C4-2B (cell line): ENCODE measurements at regions not wholly inside any gene's neighbourhood (a gene's known extent, or its start where the extent isn't known, plus 50 kb on each side); places are given as distances from the start of the nearest gene placed in this dataset.
A peak's percentile ranks its signal among the peaks of the same experiment; 100 is the strongest.

ENCODE experiments used
- H3K27ac ChIP-seq: fragments of 450-650 bp; 2 replicates; pipeline ENCODE4 v1.5.1; 2017
- CTCF ChIP-seq: fragments of 450-650 bp; conservative IDR thresholded peaks from 2 replicates; pipeline ENCODE4 v1.5.1; 2017; ENCODE audit warnings: mild to moderate bottlenecking
- ZFX ChIP-seq: fragments of 450-650 bp; IDR thresholded peaks from 2 replicates; pipeline ENCODE4 v1.6.1; 2017

- H3K27ac ChIP-seq: no peak overlapping the region
- TF ChIP-seq ZFX (no peak), CTCF (no peak)
Measured at GRCh38 chr5:87686975-87687374, 274.2 kb upstream of the CCNH start.

GRCh38 chr5:87686018-87686417, 273.3 kb upstream of the CCNH start:
- TF ChIP-seq CTCF: no peak
- TF ChIP-seq ZFX: no peak
- H3K27ac ChIP-seq: peak overlapping the region; percentile 99

GRCh38 chr5:87674235-87674634, 261.5 kb upstream of the CCNH start:
- no peak for TF ChIP-seq CTCF
- no peak for TF ChIP-seq ZFX

DNA sequence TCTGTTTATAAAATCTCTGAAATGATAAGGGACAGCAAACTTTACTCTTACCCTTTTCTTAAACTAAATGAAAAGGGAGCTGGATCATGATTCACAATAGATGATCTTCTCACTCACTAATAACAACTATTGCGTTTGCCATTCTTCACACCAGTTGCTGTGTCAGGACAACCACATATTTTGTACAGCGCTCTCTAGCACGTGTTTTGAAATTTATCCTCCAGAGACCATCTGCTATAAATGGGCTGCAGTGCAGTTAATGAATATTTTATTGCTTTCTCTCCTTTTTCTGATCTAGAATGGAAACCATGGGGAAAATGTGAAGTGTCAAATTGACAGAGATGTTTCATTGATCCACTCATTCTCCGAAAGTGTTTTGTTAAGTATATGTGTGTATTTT, 258.4 kb upstream of the CCNH start:
- TF ChIP-seq ZFX: no peak
- TF ChIP-seq CTCF: no peak
- no peak overlapping the region for H3K27ac ChIP-seq

More at GRCh38 chr5:87674235-87674634, 261.5 kb upstream of the CCNH start:
- no peak overlapping the region for H3K27ac ChIP-seq

DNA sequence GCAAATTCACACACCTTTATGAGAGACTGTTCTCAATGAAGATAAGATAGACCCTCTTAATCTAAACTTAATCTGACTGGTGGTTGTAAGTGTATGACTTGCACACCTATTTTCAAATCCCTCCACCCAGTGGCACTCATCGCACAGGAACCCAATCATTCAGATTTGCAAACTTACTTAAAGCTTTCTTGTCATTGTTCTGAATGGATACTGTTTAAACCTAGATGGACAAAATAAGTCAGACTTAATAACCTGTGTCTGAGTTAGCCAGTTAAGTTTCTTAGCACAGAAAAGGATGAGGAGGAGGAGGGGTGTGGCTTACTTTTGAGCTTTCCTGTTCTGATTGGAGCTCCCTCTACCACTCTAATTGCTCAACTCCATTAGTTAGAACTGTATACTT, 252.4 kb upstream of the CCNH start:
- H3K27ac ChIP-seq: no peak overlapping the region
- TF ChIP-seq ZFX (no peak), CTCF (no peak)

DNA sequence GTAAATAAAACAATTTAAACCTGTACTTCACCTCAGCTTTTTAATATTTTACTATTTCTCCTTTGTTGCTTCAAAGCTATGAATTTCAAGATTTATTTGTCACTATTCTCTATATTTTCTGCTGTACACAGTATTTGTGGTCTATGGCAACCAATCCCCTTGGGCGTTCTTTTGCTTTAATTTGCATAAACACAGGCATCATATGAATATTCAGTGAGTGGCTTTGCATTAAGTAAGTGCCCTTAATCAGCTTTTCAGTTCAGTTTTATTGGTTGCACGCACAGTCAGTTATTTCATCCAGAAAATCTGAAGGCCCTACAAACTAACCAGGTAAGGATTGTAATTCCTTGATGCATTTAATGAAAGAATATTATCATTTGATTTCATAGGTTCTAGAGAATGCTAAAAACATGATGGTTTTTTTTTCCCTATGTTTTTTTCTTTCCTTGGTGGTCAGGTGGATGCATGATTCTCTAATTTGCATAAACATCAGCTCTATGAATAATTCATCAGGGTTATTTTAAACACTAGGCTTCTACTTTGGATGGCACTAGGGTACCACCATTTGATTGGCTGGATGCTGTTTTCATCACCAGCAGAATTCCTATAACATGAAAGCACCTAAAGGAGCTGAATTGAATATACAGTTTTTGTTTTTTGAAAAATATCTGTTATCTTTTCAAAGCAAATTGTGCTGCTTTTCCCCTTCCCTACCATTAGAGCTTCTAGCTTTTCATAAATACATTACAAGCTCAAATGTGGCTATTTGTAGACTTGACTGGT, 249.2 kb upstream of the CCNH start:
- no peak overlapping the region for H3K27ac ChIP-seq
- TF ChIP-seq ZFX (no peak), CTCF (no peak)

DNA sequence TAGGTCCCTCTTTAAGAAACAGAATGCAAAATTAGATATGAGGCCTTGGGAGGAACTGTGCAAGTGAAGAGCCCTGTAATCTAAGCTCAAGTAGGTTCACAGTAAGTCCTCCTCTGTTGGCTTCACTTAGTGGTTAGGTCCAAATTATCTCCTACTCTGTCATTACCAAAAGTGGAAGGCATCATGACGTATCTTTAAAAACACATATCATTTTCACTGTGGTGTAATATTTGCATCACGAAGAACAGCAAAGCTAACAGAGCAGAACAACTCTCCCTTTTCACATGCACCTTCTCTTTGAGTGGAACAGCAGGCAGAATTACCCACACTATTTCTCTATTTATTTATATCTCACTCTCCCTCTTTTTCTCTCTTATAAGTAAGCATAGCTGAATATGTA, 240.5 kb upstream of the CCNH start:
- no peak overlapping the region for H3K27ac ChIP-seq
- TF ChIP-seq CTCF: no peak
- TF ChIP-seq ZFX: no peak
